ENCODE measurements at regions not wholly inside any gene's neighbourhood (a gene's known extent, or its start where the extent isn't known, plus 50 kb on each side); places are given as distances from the start of the nearest gene placed in this dataset.

GRCh38 chr2:126978333-126978732 is 79.6 kb downstream of the TEX51 start:
- ATAC-seq, result no peak
- TF ChIP-seq SNAI2 (CRISPR knock-in tag; IDR thresholded peaks at IDR 0.05), result no peak
- no peak for TF ChIP-seq CSRNP3 (CRISPR knock-in tag; IDR thresholded peaks at IDR 0.05)
- TF ChIP-seq PATZ1 (CRISPR knock-in tag; IDR thresholded peaks at IDR 0.05; ENCODE audit: borderline replicate concordance), result no peak
- TF ChIP-seq GLIS3 (CRISPR knock-in tag; IDR thresholded peaks at IDR 0.05), result no peak
- TF ChIP-seq TCF4 (CRISPR knock-in tag; IDR thresholded peaks at IDR 0.05; ENCODE audit: borderline replicate concordance), result no peak
- TF ChIP-seq ESRRG (CRISPR knock-in tag; IDR thresholded peaks at IDR 0.05), result no peak
- TF ChIP-seq ZFP30 (CRISPR knock-in tag; IDR thresholded peaks at IDR 0.05), result no peak
- no peak for TF ChIP-seq ISL1 (CRISPR knock-in tag; IDR thresholded peaks at IDR 0.05)
- TF ChIP-seq ZC3H10 (CRISPR knock-in tag; IDR thresholded peaks at IDR 0.05), result no peak
- no peak for TF ChIP-seq CREB5 (CRISPR knock-in tag; IDR thresholded peaks at IDR 0.05; ENCODE audit: low read depth)
- TF ChIP-seq CSDC2 (CRISPR knock-in tag; IDR thresholded peaks at IDR 0.05), result no peak
- TF ChIP-seq ZFP3 (CRISPR knock-in tag; IDR thresholded peaks at IDR 0.05), result no peak
- no peak for TF ChIP-seq ZNF565 (CRISPR knock-in tag; conservative IDR thresholded peaks at IDR 0.05; ENCODE audit: low read depth)
- no peak for TF ChIP-seq PPARA (CRISPR knock-in tag; IDR thresholded peaks at IDR 0.05; ENCODE audit: borderline replicate concordance)
- TF ChIP-seq ZNF8 (CRISPR knock-in tag; IDR thresholded peaks at IDR 0.05), result no peak
- no peak for TF ChIP-seq OSR1 (CRISPR knock-in tag; IDR thresholded peaks at IDR 0.05)
- no peak for TF ChIP-seq RARB (CRISPR knock-in tag; IDR thresholded peaks at IDR 0.05)
- no peak for TF ChIP-seq TOX (CRISPR knock-in tag; IDR thresholded peaks at IDR 0.05; ENCODE audit: borderline replicate concordance)
- TF ChIP-seq ARNTL (CRISPR knock-in tag; IDR thresholded peaks at IDR 0.05; ENCODE audit: borderline replicate concordance, low read depth), result no peak
- no peak for TF ChIP-seq BACH2 (CRISPR knock-in tag; IDR thresholded peaks at IDR 0.05; ENCODE audit: borderline replicate concordance)

- no peak for TF ChIP-seq ARNTL (CRISPR knock-in tag; IDR thresholded peaks at IDR 0.05; ENCODE audit: borderline replicate concordance, low read depth)
- no peak for TF ChIP-seq BACH2 (CRISPR knock-in tag; IDR thresholded peaks at IDR 0.05; ENCODE audit: borderline replicate concordance)
- no peak for TF ChIP-seq TOX (CRISPR knock-in tag; IDR thresholded peaks at IDR 0.05; ENCODE audit: borderline replicate concordance)
- TF ChIP-seq ZFP3 (CRISPR knock-in tag; IDR thresholded peaks at IDR 0.05), result no peak
- TF ChIP-seq ZNF70 (CRISPR knock-in tag; IDR thresholded peaks at IDR 0.05), result no peak
- TF ChIP-seq ESRRG (CRISPR knock-in tag; IDR thresholded peaks at IDR 0.05), result no peak
- TF ChIP-seq POU6F1 (CRISPR knock-in tag; IDR thresholded peaks at IDR 0.05; ENCODE audit: borderline replicate concordance, low read depth), result no peak
- TF ChIP-seq GLIS3 (CRISPR knock-in tag; IDR thresholded peaks at IDR 0.05), result no peak
- no peak for ATAC-seq
Observed at GRCh38 chr2:126979039-126980003, 80.6 kb downstream of the TEX51 start.

GRCh38 chr2:126981476-126981875 is 82.8 kb downstream of the TEX51 start:
- no peak for ATAC-seq
- TF ChIP-seq PPARA (CRISPR knock-in tag; IDR thresholded peaks at IDR 0.05; ENCODE audit: borderline replicate concordance) (no peak), OSR1 (CRISPR knock-in tag; IDR thresholded peaks at IDR 0.05) (no peak), POU6F1 (CRISPR knock-in tag; IDR thresholded peaks at IDR 0.05; ENCODE audit: borderline replicate concordance, low read depth) (no peak), TCF4 (CRISPR knock-in tag; IDR thresholded peaks at IDR 0.05; ENCODE audit: borderline replicate concordance) (no peak), GLIS3 (CRISPR knock-in tag; IDR thresholded peaks at IDR 0.05) (no peak), SNAI2 (CRISPR knock-in tag; IDR thresholded peaks at IDR 0.05) (no peak), ZFP30 (CRISPR knock-in tag; IDR thresholded peaks at IDR 0.05) (no peak), CSRNP3 (CRISPR knock-in tag; IDR thresholded peaks at IDR 0.05) (no peak), PATZ1 (CRISPR knock-in tag; IDR thresholded peaks at IDR 0.05; ENCODE audit: borderline replicate concordance) (no peak), ZNF8 (CRISPR knock-in tag; IDR thresholded peaks at IDR 0.05) (no peak), BACH2 (CRISPR knock-in tag; IDR thresholded peaks at IDR 0.05; ENCODE audit: borderline replicate concordance) (no peak)

Data from SK-N-SH treated with all-trans-retinoic acid at 6 μM for 48 hours (cell line).